ENCODE measurements at regions not wholly inside any gene's neighbourhood (a gene's known extent, or its start where the extent isn't known, plus 50 kb on each side); places are given as distances from the start of the nearest gene placed in this dataset.

DNA sequence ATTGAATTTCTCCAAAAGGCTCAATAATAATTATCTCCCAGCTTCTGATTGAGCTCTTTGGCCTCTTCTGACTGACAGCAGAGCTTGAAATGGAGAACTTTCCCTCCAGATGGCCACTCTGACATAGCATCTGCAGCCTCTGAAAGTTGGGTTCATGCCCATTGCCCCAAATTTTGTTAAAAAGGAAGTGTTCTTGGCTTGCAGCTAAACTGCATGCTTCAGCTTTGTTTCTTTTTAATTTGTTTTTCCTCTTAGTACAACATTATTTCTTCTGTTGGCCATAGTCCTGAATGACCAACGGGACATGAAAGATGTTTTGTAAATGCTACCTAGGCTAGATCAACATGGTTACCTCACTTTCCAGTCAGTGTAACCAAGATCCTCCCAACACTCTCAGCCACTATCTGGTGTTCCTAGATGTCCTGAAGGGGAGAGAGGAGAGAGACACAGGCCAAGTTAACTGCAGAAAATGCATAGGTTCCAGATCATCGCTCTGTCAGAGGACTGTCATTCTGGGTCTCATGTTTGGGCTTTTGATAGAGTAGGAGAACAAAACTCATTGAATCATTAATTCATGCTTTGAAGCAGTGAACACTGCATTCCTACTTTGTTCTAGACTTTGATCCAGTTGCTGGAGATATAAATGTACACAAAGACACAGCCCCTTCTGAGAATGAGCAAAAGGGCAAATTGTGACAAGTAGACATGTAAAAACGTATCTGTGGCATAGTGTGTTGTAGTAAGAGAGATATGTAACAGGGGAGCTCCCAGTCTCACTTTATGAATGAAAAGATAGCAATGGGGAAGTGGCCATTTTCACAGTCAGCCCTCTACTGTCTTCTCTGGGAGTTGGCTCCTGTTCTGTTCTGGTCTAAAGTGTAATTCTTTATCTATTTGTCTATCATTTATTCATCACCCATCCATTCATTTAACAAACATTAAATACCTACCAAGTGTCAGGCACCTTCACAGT, 156.2 kb downstream of the ZNF621 start:
- Histone ChIP-seq H3K27me3 (ENCODE audit: control insufficient read depth in 3 of 3, insufficient read depth in 3 of 3, low read length in 2 of 3) (no peaks in the 10 kb centered on the region), H3K27ac (ENCODE audit: low read depth in 1 of 2, low read length in 1 of 2) (no peak overlapping the region), H3K36me3 (ENCODE audit: control insufficient read depth in 4 of 4, insufficient read depth in 4 of 4, low read length in 4 of 4) (no peaks in the 10 kb centered on the region), H3K4me1 (ENCODE audit: control insufficient read depth in 5 of 5, insufficient read depth in 5 of 5, low read length in 5 of 5) (peaks cover 0 to 4% (median 0%) of the 10 kb centered on the region in 5 donors), H3K4me3 (no peak overlapping the region), H3K9ac (ENCODE audit: insufficient read depth in 1 of 2, low read length in 2 of 2) (no peak overlapping the region), H3K9me3 (ENCODE audit: control insufficient read depth in 4 of 4, insufficient read depth in 3 of 4, low read length in 3 of 4) (no peaks in the 10 kb centered on the region)
- DNase-seq (no peak), ATAC-seq (ENCODE audit: insufficient read depth, low FRiP score) (no peak)
- 64 to 75% methylated on average over 3 of the region's 3 CpGs for WGBS, 2 donors
- TF ChIP-seq, protein P1, sequence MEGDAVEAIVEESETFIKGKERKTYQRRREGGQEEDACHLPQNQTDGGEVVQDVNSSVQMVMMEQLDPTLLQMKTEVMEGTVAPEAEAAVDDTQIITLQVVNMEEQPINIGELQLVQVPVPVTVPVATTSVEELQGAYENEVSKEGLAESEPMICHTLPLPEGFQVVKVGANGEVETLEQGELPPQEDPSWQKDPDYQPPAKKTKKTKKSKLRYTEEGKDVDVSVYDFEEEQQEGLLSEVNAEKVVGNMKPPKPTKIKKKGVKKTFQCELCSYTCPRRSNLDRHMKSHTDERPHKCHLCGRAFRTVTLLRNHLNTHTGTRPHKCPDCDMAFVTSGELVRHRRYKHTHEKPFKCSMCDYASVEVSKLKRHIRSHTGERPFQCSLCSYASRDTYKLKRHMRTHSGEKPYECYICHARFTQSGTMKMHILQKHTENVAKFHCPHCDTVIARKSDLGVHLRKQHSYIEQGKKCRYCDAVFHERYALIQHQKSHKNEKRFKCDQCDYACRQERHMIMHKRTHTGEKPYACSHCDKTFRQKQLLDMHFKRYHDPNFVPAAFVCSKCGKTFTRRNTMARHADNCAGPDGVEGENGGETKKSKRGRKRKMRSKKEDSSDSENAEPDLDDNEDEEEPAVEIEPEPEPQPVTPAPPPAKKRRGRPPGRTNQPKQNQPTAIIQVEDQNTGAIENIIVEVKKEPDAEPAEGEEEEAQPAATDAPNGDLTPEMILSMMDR (IDR thresholded peaks at IDR 0.05; ENCODE audit: control extremely low read depth, extremely low read depth), result no peak

DNA sequence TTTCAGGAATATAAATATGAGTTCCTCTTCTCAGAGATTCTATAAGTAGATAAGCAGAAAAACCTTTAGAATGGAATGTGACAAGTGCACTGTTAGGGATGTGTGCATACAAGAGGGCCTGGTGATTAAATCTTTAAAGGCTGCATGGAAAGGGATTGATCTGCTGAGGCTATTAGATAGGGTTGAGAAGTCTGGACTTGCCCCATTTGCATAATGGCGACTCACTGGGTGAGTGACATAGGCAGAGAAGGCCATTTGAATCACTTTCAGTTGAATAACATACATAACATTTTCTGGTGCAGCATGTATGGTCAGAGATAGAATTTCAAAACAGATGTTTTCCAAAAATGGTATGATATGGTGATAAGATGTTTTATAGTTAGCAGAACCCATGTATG, 156.9 kb downstream of the ZNF621 start:
- H3K36me3 ChIP-seq (ENCODE audit: control insufficient read depth in 4 of 4, insufficient read depth in 4 of 4, low read length in 4 of 4), result no peaks in the 10 kb centered on the region
- WGBS, 2 donors, result 88 to 95% methylated on average over 1 of the region's 1 CpG
- peaks cover 0 to 4% (median 0%) of the 10 kb centered on the region in 5 donors for H3K4me1 ChIP-seq (ENCODE audit: control insufficient read depth in 5 of 5, insufficient read depth in 5 of 5, low read length in 5 of 5)
- TF ChIP-seq, protein P1 (IDR thresholded peaks at IDR 0.05; ENCODE audit: control extremely low read depth, extremely low read depth), result no peak
- ATAC-seq (ENCODE audit: insufficient read depth, low FRiP score), result no peak
- H3K27me3 ChIP-seq (ENCODE audit: control insufficient read depth in 3 of 3, insufficient read depth in 3 of 3, low read length in 2 of 3), result no peaks in the 10 kb centered on the region
- H3K9me3 ChIP-seq (ENCODE audit: control insufficient read depth in 4 of 4, insufficient read depth in 3 of 4, low read length in 3 of 4), result no peaks in the 10 kb centered on the region
- no peak overlapping the region for H3K27ac ChIP-seq (ENCODE audit: low read depth in 1 of 2, low read length in 1 of 2)
- no peak for DNase-seq
- no peak overlapping the region for H3K9ac ChIP-seq (ENCODE audit: insufficient read depth in 1 of 2, low read length in 2 of 2)
- H3K4me3 ChIP-seq, result no peak overlapping the region

DNA sequence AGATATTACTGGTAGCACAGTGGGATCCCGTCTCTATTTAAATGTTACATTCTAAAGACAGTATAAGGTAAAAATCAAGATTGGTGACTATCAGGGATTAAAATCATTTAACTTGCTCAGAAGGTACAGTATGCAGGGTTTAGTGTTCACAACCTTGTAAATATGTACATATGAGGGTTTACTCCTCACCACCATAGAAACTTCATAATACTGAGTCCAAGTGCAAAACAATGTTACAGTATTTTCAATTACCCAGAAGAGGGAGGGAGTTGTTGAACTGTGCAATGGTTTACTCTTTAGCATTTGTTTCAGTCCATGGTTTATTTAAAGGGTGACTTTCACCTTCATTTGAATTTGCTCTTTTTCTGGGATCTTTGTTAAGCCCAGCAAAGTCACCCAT, 165.1 kb downstream of the ZNF621 start:
- DNase-seq (no peak), ATAC-seq (ENCODE audit: insufficient read depth, low FRiP score) (no peak)
- WGBS, 2 donors, result 84 to 95% methylated on average over 1 of the region's 1 CpG
- no peaks in the 10 kb centered on the region for H3K27me3 ChIP-seq (ENCODE audit: control insufficient read depth in 3 of 3, insufficient read depth in 3 of 3, low read length in 2 of 3)
- no peak overlapping the region for H3K4me3 ChIP-seq
- H3K9ac ChIP-seq (ENCODE audit: insufficient read depth in 1 of 2, low read length in 2 of 2), result no peak overlapping the region
- TF ChIP-seq, protein P1 (IDR thresholded peaks at IDR 0.05; ENCODE audit: control extremely low read depth, extremely low read depth), result no peak
- H3K36me3 ChIP-seq (ENCODE audit: control insufficient read depth in 4 of 4, insufficient read depth in 4 of 4, low read length in 4 of 4), result no peaks in the 10 kb centered on the region
- no peak overlapping the region for H3K27ac ChIP-seq (ENCODE audit: low read depth in 1 of 2, low read length in 1 of 2)
- no peaks in the 10 kb centered on the region for H3K9me3 ChIP-seq (ENCODE audit: control insufficient read depth in 4 of 4, insufficient read depth in 3 of 4, low read length in 3 of 4)
- H3K4me1 ChIP-seq (ENCODE audit: control insufficient read depth in 5 of 5, insufficient read depth in 5 of 5, low read length in 5 of 5), result peaks cover 0 to 8% (median 4%) of the 10 kb centered on the region in 5 donors

Measured in lung (tissue), 11 donors.